ENCODE measurements at regions not wholly inside any gene's neighbourhood (a gene's known extent, or its start where the extent isn't known, plus 50 kb on each side); places are given as distances from the start of the nearest gene placed in this dataset.
"Not testable (repeated sequence)": the region's sequence is repeated elsewhere in the genome, so short reads cannot be mapped to it uniquely, and the experiment has no call there.

- TF ChIP-seq CTCF (IDR thresholded peaks at IDR 0.05 in 2 of 3, conservative IDR thresholded peaks at IDR 0.05 in 1 of 3; ENCODE audit: insufficient read depth in 2 of 3, low read depth in 1 of 3, low read length in 3 of 3); EP400 (IDR thresholded peaks at IDR 0.05); ZNF217 (CRISPR knock-in tag; IDR thresholded peaks at IDR 0.05); ZNF274 (IDR thresholded peaks at IDR 0.05; ENCODE audit: borderline replicate concordance, low read depth, low read length); ZNF121 (CRISPR knock-in tag; conservative IDR thresholded peaks at IDR 0.05); PBX2 (CRISPR knock-in tag; IDR thresholded peaks at IDR 0.05; ENCODE audit: low read depth); PBX2 (tag; conservative IDR thresholded peaks at IDR 0.05; ENCODE audit: low read depth); FOXM1 (IDR thresholded peaks at IDR 0.05; ENCODE audit: low read depth); FOXM1 (CRISPR knock-in tag; IDR thresholded peaks at IDR 0.05; ENCODE audit: low read depth); RAD21 (CRISPR knock-in tag; conservative IDR thresholded peaks at IDR 0.05 in 1 of 2, IDR thresholded peaks at IDR 0.05 in 1 of 2); ZSCAN29 (IDR thresholded peaks at IDR 0.05); EGR1 (conservative IDR thresholded peaks at IDR 0.05); HNRNPLL (IDR thresholded peaks at IDR 0.05; ENCODE audit: low read depth, low read length, poor library complexity, severe bottlenecking); SPI1 (IDR thresholded peaks at IDR 0.05; ENCODE audit: borderline replicate concordance, low read depth, low read length); FOXJ3 (CRISPR knock-in tag; IDR thresholded peaks at IDR 0.05); ZBTB5 (IDR thresholded peaks at IDR 0.05): not testable (repeated sequence)
Measured at GRCh38 chr16:88230276-88230966, 152.3 kb upstream of the ZNF469 start.

All from K562 (cell line).